Type B pancreatic cell (in vitro differentiated cells): ENCODE measurements at regions not wholly inside any gene's neighbourhood (a gene's known extent, or its start where the extent isn't known, plus 50 kb on each side); places are given as distances from the start of the nearest gene placed in this dataset.
A peak's percentile ranks its signal among the peaks of the same experiment; 100 is the strongest.
"Not testable (repeated sequence)": the region's sequence is repeated elsewhere in the genome, so short reads cannot be mapped to it uniquely, and the experiment has no call there.

Experiments used
- DNase-seq: peaks from one replicate; pipeline ENCODE4 v3.0.0; 2021; ENCODE audit warnings: mixed read lengths; ENCODE audit not compliant: unreplicated experiment; ENCODE audit errors: extremely low spot score
- H3K27ac Mint-ChIP-seq: 2 replicates; pipeline ENCODE4 v1.8.0; 2021; ENCODE audit warnings: mild to moderate bottlenecking, mixed read lengths
- H3K27me3 Mint-ChIP-seq: 2 replicates; pipeline ENCODE4 v1.8.0; 2021; ENCODE audit warnings: mixed read lengths
- H3K36me3 Mint-ChIP-seq: 2 replicates; pipeline ENCODE4 v1.8.0; 2021; ENCODE audit warnings: mixed read lengths
- H3K4me1 Mint-ChIP-seq: one replicate; pipeline ENCODE4 v1.8.0; 2021; ENCODE audit warnings: mixed read lengths; ENCODE audit not compliant: unreplicated experiment
- H3K4me3 Mint-ChIP-seq: 2 replicates; pipeline ENCODE4 v1.8.0; 2021; ENCODE audit warnings: mild to moderate bottlenecking, mixed read lengths
- H3K9me3 Mint-ChIP-seq: 2 replicates; pipeline ENCODE4 v1.8.0; 2021; ENCODE audit warnings: mixed read lengths
- TF ChIP-seq, protein P1 (sequence below): fragments of 200-600 bp; sonication (generic); conservative IDR thresholded peaks from 2 replicates; pipeline ENCODE4 v1.5.0; 2021; ENCODE audit warnings: antibody characterized with exemption, mild to moderate bottlenecking

DNA sequence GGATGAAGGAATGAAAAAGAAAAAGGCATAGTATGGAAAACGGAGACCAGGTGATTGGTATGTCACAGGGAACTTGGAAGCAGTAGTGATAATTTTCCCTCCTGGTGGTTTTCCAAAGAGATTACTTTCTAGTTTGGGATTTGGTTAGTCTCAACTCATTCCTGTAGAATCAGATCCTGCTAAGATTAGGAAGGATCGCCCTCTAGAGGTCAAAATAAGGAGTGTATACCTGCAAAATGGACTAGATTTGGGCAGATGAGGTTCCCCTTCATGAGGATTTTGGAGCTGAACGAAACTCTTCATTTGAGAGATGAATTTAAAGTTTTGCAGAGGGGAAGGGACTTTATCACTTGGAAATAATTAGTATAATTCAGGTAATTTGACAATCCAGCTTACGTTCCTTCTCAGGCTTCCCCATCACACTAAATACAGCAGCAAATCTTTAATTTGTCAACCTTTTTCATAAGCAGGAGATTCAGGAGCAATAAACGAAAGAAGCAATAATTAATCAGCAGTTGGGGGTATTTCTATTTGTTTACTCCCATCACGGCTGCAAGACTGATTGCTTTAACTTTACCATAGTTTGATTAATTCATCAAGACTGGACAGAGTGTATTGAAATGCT lies 65.2 kb downstream of the CCDC195 start:
- no peak overlapping the region for H3K27ac Mint-ChIP-seq
- TF ChIP-seq, protein P1, sequence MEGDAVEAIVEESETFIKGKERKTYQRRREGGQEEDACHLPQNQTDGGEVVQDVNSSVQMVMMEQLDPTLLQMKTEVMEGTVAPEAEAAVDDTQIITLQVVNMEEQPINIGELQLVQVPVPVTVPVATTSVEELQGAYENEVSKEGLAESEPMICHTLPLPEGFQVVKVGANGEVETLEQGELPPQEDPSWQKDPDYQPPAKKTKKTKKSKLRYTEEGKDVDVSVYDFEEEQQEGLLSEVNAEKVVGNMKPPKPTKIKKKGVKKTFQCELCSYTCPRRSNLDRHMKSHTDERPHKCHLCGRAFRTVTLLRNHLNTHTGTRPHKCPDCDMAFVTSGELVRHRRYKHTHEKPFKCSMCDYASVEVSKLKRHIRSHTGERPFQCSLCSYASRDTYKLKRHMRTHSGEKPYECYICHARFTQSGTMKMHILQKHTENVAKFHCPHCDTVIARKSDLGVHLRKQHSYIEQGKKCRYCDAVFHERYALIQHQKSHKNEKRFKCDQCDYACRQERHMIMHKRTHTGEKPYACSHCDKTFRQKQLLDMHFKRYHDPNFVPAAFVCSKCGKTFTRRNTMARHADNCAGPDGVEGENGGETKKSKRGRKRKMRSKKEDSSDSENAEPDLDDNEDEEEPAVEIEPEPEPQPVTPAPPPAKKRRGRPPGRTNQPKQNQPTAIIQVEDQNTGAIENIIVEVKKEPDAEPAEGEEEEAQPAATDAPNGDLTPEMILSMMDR: peak; percentile 90
- peaks cover 5% of the 10 kb centered on the region for H3K9me3 Mint-ChIP-seq
- no peak for DNase-seq
- H3K36me3 Mint-ChIP-seq: no peaks in the 10 kb centered on the region
- H3K4me1 Mint-ChIP-seq: no peaks in the 10 kb centered on the region
- no peak overlapping the region for H3K4me3 Mint-ChIP-seq
- no peaks in the 10 kb centered on the region for H3K27me3 Mint-ChIP-seq

DNA sequence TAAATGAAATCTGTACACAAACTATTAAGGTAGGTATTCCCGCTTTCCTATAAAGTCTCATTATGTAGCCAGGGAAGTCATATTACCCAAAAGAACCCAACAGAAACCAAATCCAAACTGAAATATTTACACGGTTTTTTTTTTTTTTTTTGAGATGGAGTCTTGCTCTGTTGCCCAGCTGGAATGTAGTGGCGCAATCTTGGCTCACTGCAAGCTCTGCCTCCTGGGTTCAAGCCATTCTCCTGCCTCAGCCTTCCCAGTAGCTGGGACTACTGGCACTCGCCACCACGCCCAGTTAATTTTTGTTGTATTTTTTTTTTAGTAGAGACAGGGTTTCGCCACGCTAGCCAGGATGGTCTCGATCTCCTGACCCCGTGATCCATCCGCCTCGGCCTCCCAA lies 62.5 kb upstream of the CUL3 start:
- H3K4me3 Mint-ChIP-seq, DNase-seq, H3K27me3 Mint-ChIP-seq, H3K4me1 Mint-ChIP-seq, H3K27ac Mint-ChIP-seq, H3K9me3 Mint-ChIP-seq, H3K36me3 Mint-ChIP-seq: not testable (repeated sequence)

DNA sequence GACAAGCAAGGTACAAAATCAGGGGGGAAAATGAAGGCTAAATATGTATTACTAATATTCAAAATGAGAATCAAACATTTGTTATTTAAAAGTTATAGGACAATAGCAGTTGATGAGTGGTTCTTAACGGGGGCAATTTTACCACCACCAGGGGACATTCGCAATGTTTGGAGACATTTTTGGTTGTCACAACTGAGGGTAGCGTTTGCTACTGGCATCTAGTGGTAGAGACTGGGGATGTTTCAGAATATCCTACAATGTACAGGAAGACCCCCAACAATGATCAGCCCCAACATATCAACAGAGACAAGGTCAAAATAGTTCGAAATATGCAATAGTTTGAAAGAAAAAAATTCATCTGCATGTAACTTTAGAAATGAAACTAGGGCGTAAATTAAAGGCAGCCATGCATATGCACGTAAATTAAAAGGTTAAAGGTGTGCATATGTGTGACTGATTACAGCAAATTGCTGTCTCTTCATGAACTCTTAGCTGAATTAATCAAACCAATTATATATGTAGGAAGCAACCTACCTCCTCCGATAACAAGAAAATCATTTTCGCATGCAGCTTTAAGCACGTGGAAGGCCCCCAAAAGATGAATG lies 61.2 kb upstream of the CUL3 start:
- Mint-ChIP-seq H3K4me3 (no peak overlapping the region), H3K36me3 (no peaks in the 10 kb centered on the region), H3K27me3 (no peaks in the 10 kb centered on the region), H3K9me3 (no peaks in the 10 kb centered on the region), H3K27ac (no peak overlapping the region), H3K4me1 (no peaks in the 10 kb centered on the region)
- TF ChIP-seq, protein P1: peak; percentile 78
- no peak for DNase-seq

DNA sequence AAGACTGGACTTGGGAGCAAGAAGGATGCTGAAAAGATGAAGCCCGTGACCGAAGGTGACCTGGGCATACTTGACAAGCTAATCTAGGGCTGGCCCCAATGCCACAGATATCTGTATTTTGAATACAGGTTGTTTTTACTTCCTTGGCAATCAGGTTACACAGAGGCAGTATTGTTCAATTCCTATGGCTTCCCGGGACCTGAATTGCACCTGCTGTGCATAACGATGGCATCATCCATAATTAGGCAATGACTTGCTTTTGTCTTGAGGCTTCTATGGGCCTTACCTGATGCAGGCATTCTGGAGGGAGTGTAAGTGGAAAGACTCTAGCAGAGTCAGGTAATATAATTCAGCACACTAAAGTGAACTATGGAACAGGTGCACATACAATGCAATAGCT lies 60.6 kb upstream of the CUL3 start:
- Mint-ChIP-seq H3K4me3 (no peak overlapping the region), H3K9me3 (no peaks in the 10 kb centered on the region), H3K27ac (no peak overlapping the region), H3K4me1 (no peaks in the 10 kb centered on the region), H3K36me3 (no peaks in the 10 kb centered on the region), H3K27me3 (no peaks in the 10 kb centered on the region)
- TF ChIP-seq, protein P1: no peak
- DNase-seq: no peak

DNA sequence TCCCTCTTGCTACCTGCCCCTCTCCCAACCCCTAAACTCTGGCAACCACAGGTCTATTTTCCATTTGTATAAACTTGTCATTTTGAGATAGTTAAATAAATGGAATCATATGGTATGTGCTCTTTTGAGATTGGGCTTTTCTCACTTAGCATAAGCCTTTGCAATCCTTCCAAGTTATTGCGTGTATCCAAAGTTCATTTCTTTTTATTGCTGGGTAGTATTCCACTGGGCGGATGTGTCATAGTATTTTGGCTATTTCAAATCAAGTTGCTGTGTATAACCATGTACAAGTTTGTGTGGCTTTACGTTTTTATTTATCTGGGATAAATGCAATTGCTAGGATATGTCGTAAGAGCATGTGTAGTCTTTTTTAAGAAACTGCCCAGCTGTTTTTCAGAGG lies 55.5 kb upstream of the CUL3 start:
- H3K9me3 Mint-ChIP-seq: peaks cover 5% of the 10 kb centered on the region
- H3K27ac Mint-ChIP-seq: no peak overlapping the region
- DNase-seq: no peak
- no peaks in the 10 kb centered on the region for H3K36me3 Mint-ChIP-seq
- H3K4me3 Mint-ChIP-seq: no peak overlapping the region
- no peaks in the 10 kb centered on the region for H3K27me3 Mint-ChIP-seq
- H3K4me1 Mint-ChIP-seq: peaks cover 8% of the 10 kb centered on the region
- TF ChIP-seq, protein P1: no peak

DNA sequence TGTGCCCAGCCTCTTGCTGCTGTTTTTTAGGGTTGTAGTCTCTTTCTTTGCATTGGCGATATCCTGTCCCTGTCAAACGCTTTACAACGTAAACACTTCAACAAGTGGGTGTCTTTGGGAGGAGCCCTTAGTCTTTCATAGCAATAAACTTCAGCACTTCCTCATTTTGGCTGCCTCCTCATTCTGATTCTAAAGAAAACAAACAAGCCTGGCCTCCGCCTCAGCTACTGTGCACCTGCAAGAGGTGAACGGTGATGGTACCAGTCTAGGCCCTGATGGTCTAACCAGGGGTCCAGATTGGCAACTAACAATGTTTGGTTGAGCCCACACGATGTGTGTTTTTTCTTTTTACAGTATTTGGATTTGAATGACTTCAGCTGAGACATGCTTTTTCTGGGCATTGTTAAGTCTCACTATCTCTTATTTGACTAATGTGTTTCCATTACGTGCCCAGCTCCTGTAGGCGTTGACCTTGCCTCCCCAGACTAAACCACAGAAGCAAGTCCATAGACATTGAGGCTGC lies 53.2 kb upstream of the CUL3 start:
- DNase-seq: no peak
- Mint-ChIP-seq H3K36me3 (no peaks in the 10 kb centered on the region), H3K4me1 (peaks cover 8% of the 10 kb centered on the region), H3K4me3 (peak overlapping the region; percentile 28), H3K27ac (no peak overlapping the region), H3K9me3 (peaks cover 5% of the 10 kb centered on the region), H3K27me3 (no peaks in the 10 kb centered on the region)
- TF ChIP-seq, protein P1: no peak
